LNCAP (cell line): ENCODE measurements at regions not wholly inside any gene's neighbourhood (a gene's known extent, or its start where the extent isn't known, plus 50 kb on each side); places are given as distances from the start of the nearest gene placed in this dataset.

ENCODE experiments used
- TF ChIP-seq, protein P1 (sequence below): fragments of 450-650 bp; IDR thresholded peaks from 2 replicates; pipeline ENCODE4 v1.5.1; 2017; ENCODE audit warnings: mild to moderate bottlenecking

DNA sequence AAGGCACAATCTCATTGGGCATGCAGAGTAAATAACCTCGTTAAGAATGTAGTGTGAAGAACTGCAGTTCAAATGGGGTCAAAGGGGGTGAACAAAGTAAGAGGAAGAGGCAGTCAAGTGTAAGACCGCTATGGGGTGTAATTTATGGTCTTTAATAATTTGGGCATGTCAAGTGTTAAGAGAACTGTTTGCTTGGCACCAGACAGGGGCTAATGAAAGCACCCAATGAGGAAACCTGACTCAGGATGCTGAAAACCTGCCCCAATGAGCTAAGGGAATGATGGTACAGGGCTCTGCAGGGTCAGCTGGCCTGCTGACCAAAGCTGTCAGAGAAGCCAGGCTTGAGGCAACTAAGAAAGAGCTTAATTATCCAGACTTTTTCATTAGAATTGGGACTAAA, 368.1 kb downstream of the DTWD2 start:
- TF ChIP-seq, protein P1, sequence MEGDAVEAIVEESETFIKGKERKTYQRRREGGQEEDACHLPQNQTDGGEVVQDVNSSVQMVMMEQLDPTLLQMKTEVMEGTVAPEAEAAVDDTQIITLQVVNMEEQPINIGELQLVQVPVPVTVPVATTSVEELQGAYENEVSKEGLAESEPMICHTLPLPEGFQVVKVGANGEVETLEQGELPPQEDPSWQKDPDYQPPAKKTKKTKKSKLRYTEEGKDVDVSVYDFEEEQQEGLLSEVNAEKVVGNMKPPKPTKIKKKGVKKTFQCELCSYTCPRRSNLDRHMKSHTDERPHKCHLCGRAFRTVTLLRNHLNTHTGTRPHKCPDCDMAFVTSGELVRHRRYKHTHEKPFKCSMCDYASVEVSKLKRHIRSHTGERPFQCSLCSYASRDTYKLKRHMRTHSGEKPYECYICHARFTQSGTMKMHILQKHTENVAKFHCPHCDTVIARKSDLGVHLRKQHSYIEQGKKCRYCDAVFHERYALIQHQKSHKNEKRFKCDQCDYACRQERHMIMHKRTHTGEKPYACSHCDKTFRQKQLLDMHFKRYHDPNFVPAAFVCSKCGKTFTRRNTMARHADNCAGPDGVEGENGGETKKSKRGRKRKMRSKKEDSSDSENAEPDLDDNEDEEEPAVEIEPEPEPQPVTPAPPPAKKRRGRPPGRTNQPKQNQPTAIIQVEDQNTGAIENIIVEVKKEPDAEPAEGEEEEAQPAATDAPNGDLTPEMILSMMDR: no peak

DNA sequence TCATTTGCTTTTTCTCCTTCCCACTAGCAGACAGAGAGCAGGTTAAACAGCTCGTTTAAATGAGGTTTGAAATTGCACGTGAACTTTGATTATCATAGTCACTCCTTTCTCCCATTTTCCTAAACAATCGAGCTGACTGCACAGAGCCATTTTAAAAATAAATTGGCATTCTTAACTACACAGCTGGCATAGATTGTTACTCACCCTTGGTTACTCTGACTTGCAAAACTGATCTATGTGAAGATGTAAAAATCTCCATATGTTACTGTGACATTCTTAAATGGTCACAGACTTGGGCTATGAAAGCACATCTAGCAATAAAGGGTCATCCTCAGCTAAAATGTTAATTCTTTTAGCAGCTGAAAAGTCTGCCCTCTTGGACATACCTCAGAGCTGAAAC, 368.5 kb downstream of the DTWD2 start:
- TF ChIP-seq, protein P1: no peak

DNA sequence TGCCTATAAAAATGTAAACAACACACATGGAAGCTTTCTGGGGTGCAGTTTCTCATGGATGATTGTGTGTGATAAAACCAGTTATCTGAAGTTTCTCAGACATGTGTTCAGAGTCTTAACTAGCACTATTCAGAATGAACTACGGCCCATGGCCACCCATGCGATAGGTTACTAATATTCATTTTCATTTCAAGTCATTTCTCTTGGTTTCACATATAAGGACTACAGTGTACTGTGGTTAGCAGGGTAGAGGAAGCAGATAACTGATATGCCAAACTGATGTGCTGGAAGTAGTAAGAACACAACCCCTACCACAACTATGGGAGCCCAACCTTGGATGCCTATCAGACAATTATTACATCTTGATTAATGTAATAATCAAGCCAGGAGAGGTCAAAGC, 372.1 kb downstream of the DTWD2 start:
- TF ChIP-seq, protein P1: no peak

DNA sequence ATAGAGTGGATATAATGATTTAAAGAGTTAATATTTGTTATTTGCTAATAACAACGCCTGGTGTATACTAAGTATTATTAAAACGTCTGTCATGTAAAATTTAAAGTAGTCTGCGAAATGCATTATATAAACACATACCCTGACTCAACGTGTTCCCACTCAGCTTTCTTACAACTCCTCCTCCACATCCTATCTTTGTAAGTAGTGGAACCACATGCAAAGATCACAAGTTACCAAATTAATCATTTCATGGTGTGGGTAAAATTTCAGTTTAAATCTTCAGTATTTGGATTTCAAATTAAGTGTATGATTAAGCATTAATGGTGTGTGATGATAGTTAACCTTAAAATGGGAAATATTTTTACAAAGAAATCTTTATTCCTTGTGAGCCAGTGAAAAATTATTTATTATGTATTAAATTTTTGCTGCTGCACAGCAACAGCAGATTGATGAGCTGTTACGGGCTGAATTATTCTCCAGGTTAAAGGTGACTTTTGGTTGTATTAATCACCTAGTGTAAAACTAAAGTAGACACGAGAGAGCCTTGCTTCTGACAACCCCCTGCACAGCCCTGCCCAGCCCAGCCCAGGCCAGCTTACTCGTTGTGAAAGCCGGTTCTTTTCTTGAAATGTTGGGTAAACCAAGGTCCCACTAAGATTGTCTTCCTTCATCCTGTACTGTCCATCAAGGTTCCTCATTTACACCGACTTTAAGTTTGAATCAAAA, 373.5 kb downstream of the DTWD2 start:
- TF ChIP-seq, protein P1: no peak

DNA sequence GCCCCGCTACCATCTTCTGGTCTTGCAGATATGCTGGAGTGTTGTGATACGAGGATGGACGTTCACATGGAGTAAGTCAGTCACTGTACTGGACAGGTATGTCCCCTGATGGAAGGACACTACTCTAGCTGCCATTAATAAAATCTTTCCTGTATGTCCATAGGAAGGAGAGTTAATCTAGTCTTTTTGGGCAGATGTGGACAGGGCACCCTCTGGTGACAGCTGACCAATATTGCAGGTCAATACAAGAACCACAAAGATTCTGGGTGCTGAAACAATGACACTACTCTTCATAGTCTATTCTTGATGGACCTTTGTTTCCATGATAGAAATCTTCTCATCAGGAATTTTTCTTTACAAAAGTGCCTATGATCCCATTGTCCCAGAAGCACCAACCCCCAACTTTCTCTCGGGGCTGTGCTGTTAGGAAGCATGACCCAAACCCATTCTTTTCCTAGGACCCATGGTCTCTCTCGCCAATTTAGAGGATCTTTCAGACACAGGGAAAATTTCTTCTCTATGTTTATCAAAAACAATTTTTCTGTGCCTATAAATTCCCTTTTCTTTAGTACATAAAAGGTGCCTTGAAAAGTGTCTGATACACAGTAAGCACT, 376.9 kb downstream of the DTWD2 start:
- TF ChIP-seq, protein P1: peak; percentile 89

DNA sequence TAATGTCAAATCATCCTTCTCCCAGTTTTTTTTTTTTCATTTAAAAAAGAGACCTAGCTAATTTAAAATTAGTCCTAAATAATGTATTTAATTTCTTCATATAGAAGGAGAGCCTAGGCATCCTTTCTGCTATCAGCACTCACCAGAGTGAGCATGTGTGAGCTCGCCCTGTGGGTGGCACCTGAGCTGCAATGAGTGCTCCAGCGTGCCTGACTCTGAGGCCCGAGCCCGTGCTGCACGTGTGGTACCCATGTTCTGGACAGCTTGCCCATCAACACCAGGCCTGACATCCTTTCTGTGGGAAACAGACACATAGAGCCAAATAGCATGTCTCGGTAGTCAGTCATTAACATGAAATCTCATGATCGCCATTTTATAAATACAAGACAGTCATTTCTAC, 381.4 kb downstream of the DTWD2 start:
- TF ChIP-seq, protein P1: no peak

DNA sequence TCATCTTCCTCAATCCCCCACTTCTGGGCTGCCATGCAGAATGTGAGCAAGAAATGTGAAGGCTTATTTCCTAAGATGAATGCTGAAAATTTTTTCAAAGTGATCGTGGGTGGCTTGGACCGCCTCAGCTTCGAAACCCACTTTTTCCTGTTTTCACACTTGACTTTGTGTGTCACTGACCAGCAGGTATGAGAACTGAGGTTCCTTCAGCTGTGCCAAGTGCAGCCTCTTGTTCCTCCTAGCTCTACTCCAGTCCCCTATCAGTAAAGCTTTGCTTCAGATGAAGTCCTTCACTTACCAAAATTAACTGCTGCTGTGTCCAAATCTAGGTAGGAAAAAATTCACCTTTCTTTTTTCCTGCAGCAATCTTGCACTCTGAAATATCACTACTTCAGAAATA, 382.6 kb downstream of the DTWD2 start:
- TF ChIP-seq, protein P1: no peak
